GM19463 (cell line): ENCODE measurements at regions not wholly inside any gene's neighbourhood (a gene's known extent, or its start where the extent isn't known, plus 50 kb on each side); places are given as distances from the start of the nearest gene placed in this dataset.

ENCODE experiments used
- ATAC-seq: cut with Tn5 transposase; IDR thresholded peaks from one replicate; pipeline ENCODE4 v1.9.1; 2021; ENCODE audit warnings: mild to moderate bottlenecking, moderate library complexity; ENCODE audit not compliant: unreplicated experiment

- ATAC-seq: no peak
Observed at GRCh38 chr18:47603158-47603557, 327.3 kb downstream of the SMAD2 start.

- ATAC-seq: no peak
Observed at GRCh38 chr18:47602273-47602897, 328.1 kb downstream of the SMAD2 start.

GRCh38 chr18:47601581-47602272 is 328.7 kb downstream of the SMAD2 start:
- ATAC-seq: no peak

- no peak for ATAC-seq
Observed at GRCh38 chr18:47595831-47596501, 334.5 kb downstream of the SMAD2 start.

GRCh38 chr18:47594621-47595086 is 335.8 kb downstream of the SMAD2 start:
- no peak for ATAC-seq

- ATAC-seq: no peak
Observed at GRCh38 chr18:47593744-47594472, 336.6 kb downstream of the SMAD2 start.

GRCh38 chr18:47591429-47591828 is 339.0 kb downstream of the SMAD2 start:
- ATAC-seq: no peak

- ATAC-seq: no peak
Observed at GRCh38 chr18:47587587-47587986, 336.1 kb upstream of the SKOR2 start.

GRCh38 chr18:47586418-47587070 is 335.1 kb upstream of the SKOR2 start:
- no peak for ATAC-seq

GRCh38 chr18:47585914-47586313 is 334.5 kb upstream of the SKOR2 start:
- no peak for ATAC-seq

GRCh38 chr18:47585136-47585535 is 333.7 kb upstream of the SKOR2 start:
- ATAC-seq: no peak

GRCh38 chr18:47582093-47582492 is 330.6 kb upstream of the SKOR2 start:
- no peak for ATAC-seq

GRCh38 chr18:47577520-47577919 is 326.1 kb upstream of the SKOR2 start:
- ATAC-seq: no peak

GRCh38 chr18:47574966-47575365 is 323.5 kb upstream of the SKOR2 start:
- ATAC-seq: no peak

GRCh38 chr18:47571957-47572356 is 320.5 kb upstream of the SKOR2 start:
- no peak for ATAC-seq

GRCh38 chr18:47566809-47567208 is 315.3 kb upstream of the SKOR2 start:
- ATAC-seq: no peak

GRCh38 chr18:47560723-47561715 is 309.6 kb upstream of the SKOR2 start:
- ATAC-seq: no peak

GRCh38 chr18:47558110-47558750 is 306.8 kb upstream of the SKOR2 start:
- ATAC-seq: peak; percentile 93

- ATAC-seq: no peak
Observed at GRCh38 chr18:47557160-47557559, 305.7 kb upstream of the SKOR2 start.
